Epidermal melanocyte (primary cell): ENCODE measurements at regions not wholly inside any gene's neighbourhood (a gene's known extent, or its start where the extent isn't known, plus 50 kb on each side); places are given as distances from the start of the nearest gene placed in this dataset.
"Not testable (repeated sequence)": the region's sequence is repeated elsewhere in the genome, so short reads cannot be mapped to it uniquely, and the experiment has no call there.

ENCODE experiments used
- DNase-seq: peaks from one replicate; pipeline ENCODE4 v3.0.0; 2011; ENCODE audit warnings: low spot score; ENCODE audit not compliant: insufficient read length

DNA sequence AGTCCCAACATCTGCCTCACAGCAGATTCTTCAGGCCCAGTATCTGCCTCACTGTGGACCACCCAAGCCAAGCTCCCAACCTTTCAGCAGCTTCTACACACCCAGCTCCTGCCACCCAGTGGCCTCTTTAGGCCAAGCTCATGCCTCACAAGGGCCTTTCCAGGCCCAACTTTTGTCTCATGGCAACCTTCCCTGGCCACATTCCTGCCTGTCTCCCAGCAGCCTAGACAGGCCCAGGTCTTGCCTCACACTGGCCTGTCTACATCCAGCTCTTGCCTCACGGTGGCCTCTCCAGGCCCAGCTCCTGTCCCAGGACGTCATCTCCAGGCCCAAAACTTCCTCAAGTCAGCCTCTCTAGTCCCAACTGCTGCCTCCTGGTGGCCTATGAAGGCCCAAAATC is 65.0 kb downstream of the CCDC201 start:
- DNase-seq, result not testable (repeated sequence)

DNA sequence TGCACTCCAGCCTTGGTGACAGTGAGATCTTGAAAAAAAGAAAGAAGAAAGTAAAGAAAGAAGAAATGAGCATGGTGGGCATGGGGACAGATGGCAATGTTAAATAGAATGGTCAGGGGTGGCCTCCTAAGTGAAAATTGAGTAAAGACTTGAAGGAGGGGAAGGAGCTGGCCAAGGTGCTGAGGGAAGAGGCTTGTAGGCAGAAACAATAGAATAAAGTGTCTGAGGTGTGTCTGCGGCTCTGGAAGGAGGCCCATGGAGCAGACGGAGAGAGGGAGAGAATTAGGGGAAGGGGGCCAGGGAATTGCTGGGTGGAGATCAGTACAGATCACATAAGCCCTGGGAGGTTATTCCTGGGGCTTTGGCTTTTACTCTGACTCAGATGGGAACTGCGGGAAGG is 70.7 kb downstream of the CCDC201 start:
- DNase-seq, result not testable (repeated sequence)

DNA sequence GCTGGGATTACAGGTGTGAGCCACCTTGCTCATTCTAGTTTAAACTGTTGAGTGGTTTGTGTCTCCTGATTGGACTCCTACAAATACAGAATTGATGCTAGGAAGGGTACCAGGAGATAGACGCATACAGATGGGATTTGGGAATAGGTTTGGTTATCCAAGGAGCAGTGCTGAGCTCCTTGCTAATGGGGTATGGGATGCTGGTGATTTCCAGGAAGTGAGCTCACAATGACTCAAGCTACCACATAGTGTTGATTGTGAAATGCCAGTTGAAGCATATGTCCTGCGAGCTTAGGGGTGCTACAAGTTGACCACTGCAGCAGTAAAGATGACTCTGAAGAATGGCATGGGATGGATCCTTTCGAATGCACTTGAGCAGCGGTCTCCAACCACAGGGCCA is 75.6 kb downstream of the CCDC201 start:
- peak; percentile 14 for DNase-seq

DNA sequence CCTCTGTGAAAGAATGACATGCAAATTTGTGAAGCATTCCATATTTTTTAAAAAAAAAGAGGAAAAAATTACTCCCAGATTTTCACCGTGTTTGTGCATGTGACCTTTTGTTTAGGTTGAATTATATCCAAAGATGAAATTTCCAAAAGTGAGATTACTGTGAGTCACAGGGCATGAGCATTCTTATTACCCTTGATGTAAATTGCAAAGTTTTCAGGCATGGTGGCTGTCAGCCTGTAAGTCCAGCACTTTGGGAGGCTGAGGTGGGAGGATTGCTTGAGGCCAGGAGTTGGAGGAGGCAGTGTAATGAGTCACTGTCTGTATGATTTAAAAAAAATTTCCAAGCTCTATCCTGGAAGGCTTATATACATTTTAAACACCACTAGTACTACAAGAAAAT is 83.2 kb downstream of the CCDC201 start:
- not testable (repeated sequence) for DNase-seq

DNA sequence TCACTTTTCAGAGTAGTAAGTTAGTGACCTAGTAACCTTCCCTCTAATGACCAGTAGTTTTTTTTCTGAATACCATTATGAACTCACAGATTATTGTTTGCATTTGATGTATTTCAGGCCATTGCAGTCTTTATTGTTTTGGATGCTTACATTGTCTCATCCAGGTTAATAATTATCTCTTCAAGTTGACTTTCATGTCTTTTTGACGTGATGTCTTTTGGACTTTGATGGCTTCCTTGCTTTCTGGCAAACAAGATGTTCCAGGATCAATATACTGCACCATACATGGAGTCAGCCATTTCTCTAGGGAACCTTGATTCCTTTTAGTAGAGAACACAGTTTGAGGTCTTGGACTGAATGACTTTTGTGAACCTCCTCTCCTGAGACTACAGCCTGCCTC is 87.2 kb downstream of the CCDC201 start:
- not testable (repeated sequence) for DNase-seq

DNA sequence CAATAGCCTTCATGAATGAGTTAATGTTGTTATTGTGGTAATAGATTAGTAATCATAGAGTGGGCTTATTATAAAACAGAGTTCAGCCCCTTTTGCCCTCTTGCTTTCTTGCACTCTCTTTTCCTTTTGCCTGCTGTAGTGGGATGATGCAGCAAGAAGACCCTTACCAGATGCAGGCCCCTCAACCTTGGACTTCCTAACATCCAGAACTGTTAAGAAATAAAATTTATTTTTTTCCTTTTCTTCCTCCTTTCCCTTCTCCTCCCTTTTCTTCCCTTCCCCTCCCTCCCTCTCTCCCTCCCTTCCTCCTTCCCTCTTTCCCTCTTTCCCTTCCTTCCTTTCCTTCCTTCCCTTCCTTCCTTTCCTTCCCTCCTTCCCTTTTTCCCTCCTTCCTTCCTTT is 88.1 kb downstream of the CCDC201 start:
- DNase-seq, result not testable (repeated sequence)
